ENCODE measurements at regions not wholly inside any gene's neighbourhood (a gene's known extent, or its start where the extent isn't known, plus 50 kb on each side); places are given as distances from the start of the nearest gene placed in this dataset.
"Not testable (repeated sequence)": the region's sequence is repeated elsewhere in the genome, so short reads cannot be mapped to it uniquely, and the experiment has no call there.

DNA sequence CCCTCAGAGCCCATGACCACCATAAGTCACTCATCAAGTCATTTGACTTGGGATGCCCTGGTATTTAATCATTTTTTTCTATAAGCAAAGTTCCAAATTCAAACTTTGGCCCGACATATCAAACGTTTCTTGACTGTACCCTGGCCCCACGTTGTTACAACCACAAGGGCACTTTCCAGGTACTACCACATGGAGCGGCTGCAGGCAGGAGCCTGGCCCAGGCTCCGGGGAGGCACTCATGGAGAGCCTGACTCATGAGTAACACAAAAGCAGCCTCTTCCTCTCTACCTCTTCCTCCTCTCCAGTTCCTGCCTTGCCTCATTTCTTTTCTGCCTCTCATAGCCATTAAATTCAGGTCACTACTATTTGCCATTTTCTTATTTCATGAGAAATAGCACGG is 87.2 kb downstream of the CDRT15L2 start:
- TF ChIP-seq, protein P1, sequence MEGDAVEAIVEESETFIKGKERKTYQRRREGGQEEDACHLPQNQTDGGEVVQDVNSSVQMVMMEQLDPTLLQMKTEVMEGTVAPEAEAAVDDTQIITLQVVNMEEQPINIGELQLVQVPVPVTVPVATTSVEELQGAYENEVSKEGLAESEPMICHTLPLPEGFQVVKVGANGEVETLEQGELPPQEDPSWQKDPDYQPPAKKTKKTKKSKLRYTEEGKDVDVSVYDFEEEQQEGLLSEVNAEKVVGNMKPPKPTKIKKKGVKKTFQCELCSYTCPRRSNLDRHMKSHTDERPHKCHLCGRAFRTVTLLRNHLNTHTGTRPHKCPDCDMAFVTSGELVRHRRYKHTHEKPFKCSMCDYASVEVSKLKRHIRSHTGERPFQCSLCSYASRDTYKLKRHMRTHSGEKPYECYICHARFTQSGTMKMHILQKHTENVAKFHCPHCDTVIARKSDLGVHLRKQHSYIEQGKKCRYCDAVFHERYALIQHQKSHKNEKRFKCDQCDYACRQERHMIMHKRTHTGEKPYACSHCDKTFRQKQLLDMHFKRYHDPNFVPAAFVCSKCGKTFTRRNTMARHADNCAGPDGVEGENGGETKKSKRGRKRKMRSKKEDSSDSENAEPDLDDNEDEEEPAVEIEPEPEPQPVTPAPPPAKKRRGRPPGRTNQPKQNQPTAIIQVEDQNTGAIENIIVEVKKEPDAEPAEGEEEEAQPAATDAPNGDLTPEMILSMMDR (IDR thresholded peaks at IDR 0.05), result not testable (repeated sequence)
- TF ChIP-seq EP300 (IDR thresholded peaks at IDR 0.05), result not testable (repeated sequence)
